ENCODE measurements at regions not wholly inside any gene's neighbourhood (a gene's known extent, or its start where the extent isn't known, plus 50 kb on each side); places are given as distances from the start of the nearest gene placed in this dataset.

- TF ChIP-seq CTCF (IDR thresholded peaks at IDR 0.05): no peak
- no peak for TF ChIP-seq POLR2A (IDR thresholded peaks at IDR 0.05)
These were observed 183.3 kb upstream of the SYNPR start for GRCh38 chr3:63094642-63095408.
